ENCODE measurements at regions not wholly inside any gene's neighbourhood (a gene's known extent, or its start where the extent isn't known, plus 50 kb on each side); places are given as distances from the start of the nearest gene placed in this dataset.

DNA sequence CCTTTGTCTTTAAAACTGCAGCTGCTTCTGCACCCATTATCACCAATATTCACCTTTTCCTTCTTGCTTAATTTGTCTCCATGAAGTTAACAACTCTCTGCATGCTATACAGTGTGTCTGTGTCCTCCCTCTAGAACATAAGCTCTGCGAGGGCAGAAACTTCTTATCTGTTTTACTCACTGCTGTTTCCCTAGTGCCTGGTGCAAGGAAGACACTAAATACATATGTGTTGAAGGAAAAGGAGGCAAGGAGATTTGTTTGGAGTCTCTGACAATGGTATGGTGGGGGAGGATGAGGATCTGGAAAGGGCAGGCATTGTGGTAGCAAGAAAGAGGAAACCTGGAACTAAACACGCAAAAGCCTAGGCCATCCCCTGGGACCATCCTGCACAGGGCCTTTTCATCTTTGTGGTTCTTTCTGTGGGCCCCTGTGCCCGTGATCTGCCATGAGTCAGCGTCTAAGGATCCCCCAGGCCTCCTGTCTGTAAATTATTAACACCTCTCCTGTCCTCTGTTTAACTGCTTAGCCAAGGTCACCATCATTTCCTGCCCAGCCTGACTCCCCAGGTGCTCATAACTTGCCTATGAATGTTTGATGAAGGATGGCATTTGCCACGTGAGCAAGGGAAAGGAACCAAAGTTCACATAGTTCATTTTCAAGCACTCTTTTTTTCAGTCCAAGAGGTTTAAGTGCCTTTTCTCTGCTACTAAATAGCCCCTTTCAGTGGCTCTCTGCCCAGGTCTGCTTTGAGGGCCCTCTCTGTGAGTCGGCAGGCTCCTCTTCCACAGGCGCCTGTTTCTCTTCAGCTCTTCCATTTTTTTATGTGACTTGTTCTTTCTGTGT, 131.1 kb downstream of the RASSF10 start:
- DNase-seq (ENCODE audit: low spot score), result no peak
- no peak overlapping the region for H3K27ac ChIP-seq
- no peaks in the 10 kb centered on the region for H3K9me3 ChIP-seq
- no peaks in the 10 kb centered on the region for H3K27me3 ChIP-seq
- H3K36me3 ChIP-seq, result no peaks in the 10 kb centered on the region
- no peaks in the 10 kb centered on the region for H3K4me1 ChIP-seq
- H3K4me3 ChIP-seq, result no peak overlapping the region
- TF ChIP-seq, protein P1, sequence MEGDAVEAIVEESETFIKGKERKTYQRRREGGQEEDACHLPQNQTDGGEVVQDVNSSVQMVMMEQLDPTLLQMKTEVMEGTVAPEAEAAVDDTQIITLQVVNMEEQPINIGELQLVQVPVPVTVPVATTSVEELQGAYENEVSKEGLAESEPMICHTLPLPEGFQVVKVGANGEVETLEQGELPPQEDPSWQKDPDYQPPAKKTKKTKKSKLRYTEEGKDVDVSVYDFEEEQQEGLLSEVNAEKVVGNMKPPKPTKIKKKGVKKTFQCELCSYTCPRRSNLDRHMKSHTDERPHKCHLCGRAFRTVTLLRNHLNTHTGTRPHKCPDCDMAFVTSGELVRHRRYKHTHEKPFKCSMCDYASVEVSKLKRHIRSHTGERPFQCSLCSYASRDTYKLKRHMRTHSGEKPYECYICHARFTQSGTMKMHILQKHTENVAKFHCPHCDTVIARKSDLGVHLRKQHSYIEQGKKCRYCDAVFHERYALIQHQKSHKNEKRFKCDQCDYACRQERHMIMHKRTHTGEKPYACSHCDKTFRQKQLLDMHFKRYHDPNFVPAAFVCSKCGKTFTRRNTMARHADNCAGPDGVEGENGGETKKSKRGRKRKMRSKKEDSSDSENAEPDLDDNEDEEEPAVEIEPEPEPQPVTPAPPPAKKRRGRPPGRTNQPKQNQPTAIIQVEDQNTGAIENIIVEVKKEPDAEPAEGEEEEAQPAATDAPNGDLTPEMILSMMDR (IDR thresholded peaks at IDR 0.05), result no peak

DNA sequence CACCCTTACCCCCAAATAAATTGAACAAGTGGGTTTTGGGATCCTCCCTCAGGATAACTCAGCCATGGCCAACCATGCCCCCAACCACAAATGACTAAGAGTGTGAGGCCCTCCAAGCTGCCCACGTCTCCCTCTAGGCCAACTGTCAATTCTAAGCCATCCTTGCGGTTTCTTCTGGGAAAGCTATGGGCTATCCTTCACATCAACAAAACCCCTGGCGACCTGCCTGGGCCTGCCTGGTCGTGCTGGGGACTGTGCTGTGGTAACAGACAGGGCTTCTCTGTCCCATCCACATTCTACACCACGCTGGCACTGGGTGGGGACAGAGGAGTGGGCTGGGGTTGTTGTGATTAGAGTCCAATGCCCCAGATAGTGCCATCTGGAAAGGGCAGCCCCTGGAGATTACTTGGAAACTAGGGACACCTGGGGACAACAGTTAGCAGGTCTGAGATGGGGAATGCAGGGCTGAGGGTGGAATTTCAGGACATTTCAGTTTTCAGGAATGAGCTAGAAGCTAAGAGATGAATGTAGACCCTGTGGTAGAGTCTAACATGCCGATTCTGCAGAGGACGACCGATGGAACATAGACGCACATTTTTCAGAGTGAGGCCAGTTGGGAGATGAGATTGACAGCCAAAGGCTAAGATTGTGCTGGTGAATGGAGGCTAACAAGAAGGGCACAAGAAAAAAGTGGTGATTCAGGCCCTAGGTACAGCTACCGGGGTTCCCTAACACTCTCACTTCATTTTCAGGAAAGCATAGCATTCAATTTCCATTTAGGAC, 131.9 kb downstream of the RASSF10 start:
- no peaks in the 10 kb centered on the region for H3K4me1 ChIP-seq
- TF ChIP-seq, protein P1 (IDR thresholded peaks at IDR 0.05), result no peak
- H3K27me3 ChIP-seq, result no peaks in the 10 kb centered on the region
- no peaks in the 10 kb centered on the region for H3K36me3 ChIP-seq
- H3K27ac ChIP-seq, result no peak overlapping the region
- DNase-seq (ENCODE audit: low spot score), result no peak
- no peak overlapping the region for H3K4me3 ChIP-seq
- H3K9me3 ChIP-seq, result no peaks in the 10 kb centered on the region

DNA sequence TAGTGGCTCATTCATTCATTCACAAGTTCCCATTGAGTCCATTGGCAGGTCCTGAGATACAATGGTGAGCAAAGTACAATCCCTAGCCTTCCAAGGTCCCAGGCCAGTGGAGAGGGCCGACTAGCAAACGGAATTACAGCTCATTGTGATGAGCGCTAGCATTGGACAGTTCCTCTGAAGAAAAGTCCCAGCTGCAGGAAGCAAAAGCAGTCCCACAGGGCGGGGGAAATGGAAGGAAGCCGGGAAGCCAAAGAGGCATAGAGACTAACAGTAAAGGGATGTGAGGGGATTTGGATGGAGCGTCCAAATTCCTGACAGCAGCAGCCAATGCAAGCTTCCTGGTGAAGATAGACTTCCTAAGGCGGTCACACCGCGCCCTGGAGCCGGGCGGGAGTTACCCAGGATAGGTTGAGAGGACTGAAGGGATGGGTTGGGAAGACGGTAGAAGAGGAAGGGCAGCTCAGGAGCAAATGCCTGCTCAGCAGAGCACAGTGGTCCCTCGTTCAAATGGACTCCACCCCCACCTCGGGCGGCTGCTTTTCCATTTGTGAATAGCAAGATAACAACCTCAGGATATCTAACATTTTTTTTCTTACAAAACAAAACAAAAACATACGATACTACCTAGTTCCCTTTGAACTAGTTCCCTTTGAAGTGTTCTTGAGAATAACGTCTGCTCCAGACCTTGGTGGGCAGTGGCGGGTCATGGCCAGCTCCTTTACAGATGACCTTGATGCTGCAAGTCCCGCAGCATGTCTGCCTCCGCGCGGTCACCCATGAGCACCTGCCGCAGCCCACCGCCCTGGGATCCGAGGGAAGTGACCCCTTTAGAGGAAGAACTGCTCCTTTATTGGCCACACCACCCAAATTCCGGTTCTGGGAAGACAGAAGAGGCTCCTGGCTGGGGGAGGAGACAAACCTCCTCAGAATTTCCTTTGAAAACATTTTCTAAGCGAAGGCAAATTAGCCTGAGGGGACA, 132.9 kb downstream of the RASSF10 start:
- Histone ChIP-seq H3K4me1 (no peaks in the 10 kb centered on the region), H3K27me3 (no peaks in the 10 kb centered on the region), H3K27ac (no peak overlapping the region), H3K4me3 (no peak overlapping the region), H3K9me3 (no peaks in the 10 kb centered on the region), H3K36me3 (no peaks in the 10 kb centered on the region)
- TF ChIP-seq, protein P1 (IDR thresholded peaks at IDR 0.05), result no peak
- no peak for DNase-seq (ENCODE audit: low spot score)

DNA sequence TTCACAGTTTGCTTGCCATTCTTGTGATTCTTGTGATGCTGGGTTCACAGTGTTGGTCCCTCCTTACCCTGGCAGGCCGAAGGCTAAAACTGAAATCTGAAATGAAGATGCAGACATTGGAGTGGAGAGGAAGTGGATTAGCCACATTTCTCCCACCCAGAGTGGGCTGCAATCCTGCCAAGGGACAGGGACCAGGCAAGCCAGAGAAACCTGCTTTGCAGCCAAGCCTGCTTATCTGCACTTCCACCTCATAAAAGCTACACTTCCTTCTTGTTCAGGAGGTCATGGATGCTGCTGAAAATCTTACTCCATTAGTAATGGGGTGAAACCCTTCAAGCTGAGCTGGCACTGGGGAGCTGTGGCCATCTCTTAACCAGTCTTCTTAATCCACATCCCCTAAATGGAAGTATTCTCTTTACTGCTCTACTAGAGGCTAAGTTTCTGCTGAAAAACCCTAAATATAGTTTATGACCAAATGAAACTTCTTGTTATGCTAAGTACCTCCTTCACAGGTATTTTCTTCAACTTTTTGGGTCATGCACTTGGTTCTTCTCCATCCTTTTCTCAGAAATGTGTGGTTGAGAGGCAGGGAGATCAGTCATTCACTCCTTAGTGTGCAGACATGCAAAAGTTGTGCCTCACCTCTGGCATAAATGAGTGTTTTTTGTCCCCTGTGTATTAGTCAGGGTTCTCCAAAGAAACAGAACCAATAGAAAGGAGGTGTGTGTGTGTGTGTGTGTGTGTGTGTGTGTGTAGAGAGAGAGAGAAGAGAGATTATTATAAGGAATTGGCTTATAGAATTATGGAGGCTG, 133.9 kb upstream of the BMAL1 start:
- no peak overlapping the region for H3K4me3 ChIP-seq
- H3K9me3 ChIP-seq, result no peaks in the 10 kb centered on the region
- TF ChIP-seq, protein P1 (IDR thresholded peaks at IDR 0.05), result no peak
- no peaks in the 10 kb centered on the region for H3K36me3 ChIP-seq
- H3K27ac ChIP-seq, result no peak overlapping the region
- DNase-seq (ENCODE audit: low spot score), result no peak
- no peaks in the 10 kb centered on the region for H3K4me1 ChIP-seq
- H3K27me3 ChIP-seq, result no peaks in the 10 kb centered on the region

DNA sequence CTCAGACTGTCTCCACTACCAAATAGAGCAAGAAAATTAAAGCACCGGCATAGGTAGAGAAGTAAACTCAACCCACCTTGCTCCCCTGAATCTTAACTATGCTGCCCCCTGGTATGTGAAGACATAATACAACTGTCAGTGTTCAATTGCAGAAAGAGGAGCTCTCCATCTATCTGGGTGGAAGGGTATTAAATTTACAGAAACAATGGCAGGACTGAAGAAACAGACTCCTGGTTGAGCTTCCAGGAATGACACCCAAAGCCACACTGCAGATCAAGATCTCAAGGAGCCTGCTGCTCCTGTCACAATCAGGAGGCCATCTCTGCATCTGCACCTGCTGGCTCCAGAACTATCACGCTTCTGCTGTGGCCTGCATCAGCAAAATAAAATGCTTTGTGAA, 132.1 kb upstream of the BMAL1 start:
- H3K4me3 ChIP-seq, result no peak overlapping the region

More for the DNA sequence above, 132.1 kb upstream of the BMAL1 start:
- Histone ChIP-seq H3K4me1 (no peaks in the 10 kb centered on the region), H3K27ac (no peak overlapping the region), H3K36me3 (no peaks in the 10 kb centered on the region), H3K9me3 (no peaks in the 10 kb centered on the region), H3K27me3 (no peaks in the 10 kb centered on the region)
- no peak for DNase-seq (ENCODE audit: low spot score)
- TF ChIP-seq, protein P1 (IDR thresholded peaks at IDR 0.05), result no peak
